Fibroblast of lung (primary cell): ENCODE measurements at regions not wholly inside any gene's neighbourhood (a gene's known extent, or its start where the extent isn't known, plus 50 kb on each side); places are given as distances from the start of the nearest gene placed in this dataset.

ENCODE experiments used
- DNase-seq, 2 donors: peaks; one replicate each; pipeline versions ENCODE4 v3.0.0 to v3.0.0-alpha.2; 2010; ENCODE audit warnings: low read depth in 2 of 2
- H2AFZ ChIP-seq: 2 replicates; pipeline ENCODE4 v1.5.1; 2012; ENCODE audit warnings: low read length, control low read depth, inconsistent platforms
- H3K27ac ChIP-seq: 2 replicates; pipeline ENCODE4 v1.5.1; 2011; ENCODE audit warnings: low read length, control low read depth; ENCODE audit not compliant: insufficient read depth
- H3K27me3 ChIP-seq: 2 replicates; pipeline ENCODE4 v1.5.1; 2011; ENCODE audit warnings: mild to moderate bottlenecking, low read length; ENCODE audit not compliant: control insufficient read depth, insufficient read depth
- H3K36me3 ChIP-seq: 2 replicates; pipeline ENCODE4 v1.5.1; 2011; ENCODE audit warnings: low read length; ENCODE audit not compliant: control insufficient read depth, insufficient read depth
- H3K4me1 ChIP-seq: 2 replicates; pipeline ENCODE4 v1.5.1; 2011; ENCODE audit warnings: low read length; ENCODE audit not compliant: control insufficient read depth, insufficient read depth; ENCODE audit errors: extremely low read depth
- H3K4me2 ChIP-seq: 2 replicates; pipeline ENCODE4 v1.5.1; 2011; ENCODE audit warnings: low read length, control low read depth; ENCODE audit not compliant: insufficient read depth; ENCODE audit errors: extremely low read depth
- H3K4me3 ChIP-seq, 4 experiments: fragments of 200-600 bp in 1 of 4; sonication (generic) in 1 of 4; replicated peaks in 1 of 4; 2 replicates each; pipeline ENCODE4 v1.5.1; 2011 to 2016; ENCODE audit warnings: low read length in 4 of 4, low read depth in 3 of 4, mild to moderate bottlenecking in 3 of 4, control low read depth in 2 of 4, inconsistent platforms in 1 of 4, mixed read lengths in 1 of 4; ENCODE audit not compliant: insufficient read depth in 1 of 4; ENCODE audit errors: control extremely low read depth in 1 of 4
- H3K79me2 ChIP-seq: 2 replicates; pipeline ENCODE4 v1.5.1; 2012; ENCODE audit warnings: mild to moderate bottlenecking, low read length, inconsistent platforms; ENCODE audit not compliant: control insufficient read depth, insufficient read depth
- H3K9ac ChIP-seq: 2 replicates; pipeline ENCODE4 v1.5.1; 2011; ENCODE audit warnings: mild to moderate bottlenecking, low read length, control low read depth; ENCODE audit not compliant: insufficient read depth
- H3K9me3 ChIP-seq: 2 replicates; pipeline ENCODE4 v1.5.1; 2012; ENCODE audit warnings: low read depth, low read length; ENCODE audit not compliant: control insufficient read depth, insufficient read depth
- H4K20me1 ChIP-seq: 2 replicates; pipeline ENCODE4 v1.5.1; 2011; ENCODE audit warnings: low read length; ENCODE audit not compliant: control insufficient read depth, insufficient read depth; ENCODE audit errors: extremely low read depth
- CTCF ChIP-seq, 2 donors: IDR thresholded peaks in 1 of 2; conservative IDR thresholded peaks in 1 of 2; 1 replicate in 1 of 2; 2 replicates in 1 of 2; pipeline ENCODE4 v1.5.1; 2011 to 2012; ENCODE audit warnings: low read length in 2 of 2, control low read depth in 1 of 2, inconsistent platforms in 1 of 2, low read depth in 1 of 2, mild to moderate bottlenecking in 1 of 2
- EZH2 ChIP-seq: IDR thresholded peaks from 2 replicates; pipeline ENCODE4 v1.5.1; 2012; ENCODE audit warnings: low read length, control low read depth, mild to moderate bottlenecking; ENCODE audit errors: missing control alignments

GRCh38 chr15:39345176-39345575 lies 235.7 kb upstream of the THBS1 start:
- H3K4me3 ChIP-seq: no peak overlapping the region
- H3K9ac ChIP-seq: no peak overlapping the region
- no peak overlapping the region for H2AFZ ChIP-seq
- H3K36me3 ChIP-seq: no peaks in the 10 kb centered on the region
- H4K20me1 ChIP-seq: no peaks in the 10 kb centered on the region
- no peak overlapping the region for H3K4me2 ChIP-seq
- H3K27me3 ChIP-seq: no peaks in the 10 kb centered on the region
- no peak overlapping the region for H3K27ac ChIP-seq
- H3K79me2 ChIP-seq: no peaks in the 10 kb centered on the region
- no peaks in the 10 kb centered on the region for H3K4me1 ChIP-seq
- no peaks in the 10 kb centered on the region for H3K9me3 ChIP-seq
- TF ChIP-seq CTCF (conservative IDR thresholded peaks at IDR 0.05 in 1 of 2, IDR thresholded peaks at IDR 0.05 in 1 of 2; ENCODE audit: low read depth in 1 of 2, low read length in 2 of 2) (no peak), EZH2 (no peak)
- no peak for DNase-seq

- Histone ChIP-seq H3K27ac (no peak overlapping the region), H3K36me3 (no peaks in the 10 kb centered on the region), H3K4me1 (no peaks in the 10 kb centered on the region), H3K4me2 (no peak overlapping the region), H3K79me2 (no peaks in the 10 kb centered on the region), H3K27me3 (no peaks in the 10 kb centered on the region), H3K9me3 (no peaks in the 10 kb centered on the region), H3K4me3 (no peak overlapping the region), H3K9ac (no peak overlapping the region), H2AFZ (no peak overlapping the region), H4K20me1 (no peaks in the 10 kb centered on the region)
- no peak for DNase-seq
- TF ChIP-seq CTCF (conservative IDR thresholded peaks at IDR 0.05 in 1 of 2, IDR thresholded peaks at IDR 0.05 in 1 of 2; ENCODE audit: low read depth in 1 of 2, low read length in 2 of 2) (no peak), EZH2 (no peak)
Measured at GRCh38 chr15:39347453-39347852, 233.4 kb upstream of the THBS1 start.

- Histone ChIP-seq H3K27me3 (no peaks in the 10 kb centered on the region), H3K36me3 (no peaks in the 10 kb centered on the region), H3K79me2 (no peaks in the 10 kb centered on the region), H2AFZ (no peak overlapping the region), H3K4me2 (no peak overlapping the region), H3K4me3 (no peak overlapping the region), H3K4me1 (no peaks in the 10 kb centered on the region), H3K27ac (no peak overlapping the region), H4K20me1 (no peaks in the 10 kb centered on the region), H3K9me3 (no peaks in the 10 kb centered on the region), H3K9ac (no peak overlapping the region)
- no peak for DNase-seq
- TF ChIP-seq CTCF (conservative IDR thresholded peaks at IDR 0.05 in 1 of 2, IDR thresholded peaks at IDR 0.05 in 1 of 2; ENCODE audit: low read depth in 1 of 2, low read length in 2 of 2) (no peak), EZH2 (no peak)
Measured at GRCh38 chr15:39350785-39351184, 230.1 kb upstream of the THBS1 start.
